AG10803 (cell line): ENCODE measurements at regions not wholly inside any gene's neighbourhood (a gene's known extent, or its start where the extent isn't known, plus 50 kb on each side); places are given as distances from the start of the nearest gene placed in this dataset.

Experiments used
- DNase-seq: peaks from one replicate; pipeline ENCODE4 v3.0.0; 2010; ENCODE audit warnings: low read depth
- H3K4me3 ChIP-seq: 2 replicates; pipeline ENCODE4 v1.5.1; 2011; ENCODE audit warnings: mild to moderate bottlenecking, low read length, control low read depth
- CTCF ChIP-seq: conservative IDR thresholded peaks from 2 replicates; pipeline ENCODE4 v1.5.1; 2011; ENCODE audit warnings: mild to moderate bottlenecking, low read length, control low read depth, inconsistent platforms

DNA sequence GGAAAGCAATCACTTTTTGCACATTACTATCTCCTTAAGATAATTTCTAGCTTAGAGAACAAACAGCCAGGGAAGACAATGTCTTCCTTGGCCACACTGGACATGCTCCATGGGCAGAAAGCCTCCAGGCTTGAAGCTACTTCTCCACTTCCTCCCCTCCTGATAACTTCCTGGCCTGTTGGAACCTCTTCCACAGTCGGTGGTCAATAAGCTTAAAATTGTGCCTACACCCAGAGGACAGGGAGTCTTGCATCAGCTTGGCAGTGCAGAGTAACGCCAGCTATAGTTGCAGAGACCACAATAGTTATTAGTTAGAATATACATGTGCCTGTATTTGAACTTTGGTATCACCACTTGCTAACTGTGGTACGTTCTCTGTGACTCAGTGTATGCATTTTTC is 58.1 kb upstream of the ABCA1 start:
- no peak for DNase-seq
- no peak for TF ChIP-seq CTCF

GRCh38 chr9:104987743-104988142 is 59.8 kb upstream of the ABCA1 start:
- no peak overlapping the region for H3K4me3 ChIP-seq
- DNase-seq: no peak
- TF ChIP-seq CTCF: no peak

More for the DNA sequence above, 58.1 kb upstream of the ABCA1 start:
- no peak overlapping the region for H3K4me3 ChIP-seq

DNA sequence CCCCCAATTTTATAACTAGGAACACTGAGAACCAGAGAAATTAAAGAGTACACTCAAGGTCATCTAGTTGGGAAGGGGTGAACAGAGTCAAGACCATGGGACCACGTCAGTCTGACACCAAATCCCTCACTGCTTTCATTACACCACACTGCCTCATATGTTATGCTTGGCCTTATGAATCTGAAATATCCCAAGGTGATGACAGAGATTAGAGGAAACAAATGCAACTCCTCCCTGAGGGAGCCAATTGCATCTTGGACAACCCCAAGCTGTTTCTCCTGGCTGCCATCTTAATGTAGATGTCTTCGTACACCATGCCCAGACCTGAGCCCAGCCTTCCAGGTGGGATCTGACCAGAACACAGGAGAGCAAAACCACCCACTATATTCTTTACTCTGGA is 60.6 kb upstream of the ABCA1 start:
- TF ChIP-seq CTCF: no peak
- no peak for DNase-seq
- no peak overlapping the region for H3K4me3 ChIP-seq

DNA sequence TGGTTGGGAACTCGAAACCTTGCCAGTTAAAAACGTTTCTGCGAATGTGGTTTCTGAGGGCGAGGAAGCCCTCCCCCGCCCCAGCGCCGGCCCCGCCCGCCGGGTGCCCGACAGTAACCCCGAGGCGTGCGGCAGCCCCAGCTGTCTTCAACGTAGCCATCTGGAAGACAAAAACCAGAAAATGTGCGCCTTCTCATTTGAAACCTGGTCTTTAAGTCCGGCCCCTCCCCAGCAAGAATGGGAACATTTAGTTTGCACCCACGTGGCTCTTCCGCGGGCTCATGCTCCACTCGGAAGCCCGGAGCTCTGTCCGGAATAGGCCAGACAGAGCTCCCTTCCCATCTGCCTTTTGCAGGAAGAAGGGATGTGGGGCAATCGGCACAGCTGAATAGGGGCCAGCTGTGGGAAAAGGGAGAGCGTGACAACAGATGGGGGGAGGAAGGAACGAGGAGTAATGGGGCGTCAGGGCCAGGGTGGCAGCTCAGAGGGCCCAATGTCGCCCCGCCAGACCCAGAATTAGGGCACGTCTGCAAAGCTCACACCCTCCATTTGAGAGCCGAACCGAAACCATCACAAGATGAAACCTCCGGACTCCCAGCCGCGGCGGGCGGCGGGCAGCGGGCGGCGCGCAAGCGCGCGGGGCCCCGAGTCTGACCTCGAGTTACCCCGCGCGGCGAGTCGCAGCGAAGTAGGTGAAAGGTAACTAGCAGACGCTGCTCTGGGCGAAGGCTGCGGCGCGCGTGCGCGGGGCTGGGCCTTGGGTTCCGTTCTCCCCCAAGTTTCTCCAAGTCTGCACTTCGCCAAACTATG is 63.4 kb upstream of the ABCA1 start:
- peak; percentile 90 for DNase-seq
- TF ChIP-seq CTCF: no peak
- peak overlapping the region; percentile 81 for H3K4me3 ChIP-seq

DNA sequence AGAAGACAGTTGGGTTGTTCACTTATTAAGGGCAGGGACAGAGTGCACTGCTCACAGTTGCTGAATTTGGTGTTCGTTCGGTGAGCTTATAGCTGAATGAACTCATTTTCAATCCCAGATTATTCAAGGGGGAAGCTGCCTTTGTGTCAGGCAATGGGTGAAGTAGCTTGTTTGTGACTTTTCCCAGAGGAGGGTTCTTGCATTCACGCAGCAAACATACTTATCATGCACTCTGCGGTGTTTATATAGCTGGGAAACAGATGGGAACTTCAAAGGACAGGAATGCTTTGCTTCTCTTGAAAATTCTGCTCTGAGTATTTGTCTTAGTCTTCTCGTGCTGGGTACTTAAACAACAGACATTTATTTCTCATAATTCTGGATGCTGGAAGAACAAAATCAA is 64.7 kb upstream of the ABCA1 start:
- H3K4me3 ChIP-seq: no peak overlapping the region
- TF ChIP-seq CTCF: no peak
- peak; percentile 84 for DNase-seq

GRCh38 chr9:104993291-104993963 is 65.5 kb upstream of the ABCA1 start:
- peak; percentile 87 for DNase-seq
- H3K4me3 ChIP-seq: no peak overlapping the region
- TF ChIP-seq CTCF: no peak

- TF ChIP-seq CTCF: no peak
- DNase-seq: peak; percentile 6
- no peak overlapping the region for H3K4me3 ChIP-seq
These were observed 69.6 kb upstream of the ABCA1 start for GRCh38 chr9:104997536-104997935.
